ENCODE measurements at regions not wholly inside any gene's neighbourhood (a gene's known extent, or its start where the extent isn't known, plus 50 kb on each side); places are given as distances from the start of the nearest gene placed in this dataset.

- no peak for DNase-seq (ENCODE audit: insufficient read length, low spot score)
- FAIRE-seq = no peak
- no peak for TF ChIP-seq SPI1 (IDR thresholded peaks at IDR 0.05; ENCODE audit: low read depth, low read length)
- no peak for TF ChIP-seq POLR2AphosphoS5 (IDR thresholded peaks at IDR 0.05; ENCODE audit: low read depth, low read length)
- no peak for TF ChIP-seq TAF1 (IDR thresholded peaks at IDR 0.05; ENCODE audit: low read depth, low read length)
- no peak for TF ChIP-seq POU2F2 (IDR thresholded peaks at IDR 0.05; ENCODE audit: low read depth, low read length)
- no peak for TF ChIP-seq POLR2A (IDR thresholded peaks at IDR 0.05; ENCODE audit: low read depth, low read length)
- TF ChIP-seq PAX5 (IDR thresholded peaks at IDR 0.05; ENCODE audit: insufficient read depth, low read length, severe bottlenecking) = no peak
Measured at GRCh38 chr20:58053391-58054055, 174.9 kb downstream of the ANKRD60 start.

GRCh38 chr20:58051367-58051766, 177.1 kb downstream of the ANKRD60 start:
- FAIRE-seq (no peak), DNase-seq (ENCODE audit: insufficient read length, low spot score) (no peak)
- TF ChIP-seq POU2F2 (IDR thresholded peaks at IDR 0.05; ENCODE audit: low read depth, low read length) (no peak), POLR2A (IDR thresholded peaks at IDR 0.05; ENCODE audit: low read depth, low read length) (no peak), SPI1 (IDR thresholded peaks at IDR 0.05; ENCODE audit: low read depth, low read length) (no peak), PAX5 (IDR thresholded peaks at IDR 0.05; ENCODE audit: insufficient read depth, low read length, severe bottlenecking) (no peak)

- FAIRE-seq = no peak
- no peak for TF ChIP-seq POLR2AphosphoS5 (IDR thresholded peaks at IDR 0.05; ENCODE audit: low read depth, low read length)
- TF ChIP-seq TAF1 (IDR thresholded peaks at IDR 0.05; ENCODE audit: low read depth, low read length) = no peak
- no peak for TF ChIP-seq PAX5 (IDR thresholded peaks at IDR 0.05; ENCODE audit: insufficient read depth, low read length, severe bottlenecking)
- TF ChIP-seq POU2F2 (IDR thresholded peaks at IDR 0.05; ENCODE audit: low read depth, low read length) = no peak
- TF ChIP-seq SPI1 (IDR thresholded peaks at IDR 0.05; ENCODE audit: low read depth, low read length) = no peak
- TF ChIP-seq POLR2A (IDR thresholded peaks at IDR 0.05; ENCODE audit: low read depth, low read length) = no peak
- no peak for DNase-seq (ENCODE audit: insufficient read length, low spot score)
Measured at GRCh38 chr20:58048096-58048702, 180.3 kb downstream of the ANKRD60 start.

GRCh38 chr20:58046311-58046710, 182.1 kb downstream of the ANKRD60 start:
- no peak for DNase-seq (ENCODE audit: insufficient read length, low spot score)
- FAIRE-seq = no peak
- TF ChIP-seq POLR2AphosphoS5 (IDR thresholded peaks at IDR 0.05; ENCODE audit: low read depth, low read length) = no peak
- no peak for TF ChIP-seq POLR2A (IDR thresholded peaks at IDR 0.05; ENCODE audit: low read depth, low read length)
- TF ChIP-seq TAF1 (IDR thresholded peaks at IDR 0.05; ENCODE audit: low read depth, low read length) = no peak
- no peak for TF ChIP-seq POU2F2 (IDR thresholded peaks at IDR 0.05; ENCODE audit: low read depth, low read length)
- TF ChIP-seq SPI1 (IDR thresholded peaks at IDR 0.05; ENCODE audit: low read depth, low read length) = no peak
- no peak for TF ChIP-seq PAX5 (IDR thresholded peaks at IDR 0.05; ENCODE audit: insufficient read depth, low read length, severe bottlenecking)

GRCh38 chr20:58045579-58045978, 182.9 kb downstream of the ANKRD60 start:
- TF ChIP-seq TAF1 (IDR thresholded peaks at IDR 0.05; ENCODE audit: low read depth, low read length) (no peak), POLR2A (IDR thresholded peaks at IDR 0.05; ENCODE audit: low read depth, low read length) (no peak), POLR2AphosphoS5 (IDR thresholded peaks at IDR 0.05; ENCODE audit: low read depth, low read length) (no peak), SPI1 (IDR thresholded peaks at IDR 0.05; ENCODE audit: low read depth, low read length) (no peak), POU2F2 (IDR thresholded peaks at IDR 0.05; ENCODE audit: low read depth, low read length) (no peak), PAX5 (IDR thresholded peaks at IDR 0.05; ENCODE audit: insufficient read depth, low read length, severe bottlenecking) (no peak)
- DNase-seq (ENCODE audit: insufficient read length, low spot score) (no peak), FAIRE-seq (no peak)

- no peak for TF ChIP-seq POU2F2 (IDR thresholded peaks at IDR 0.05; ENCODE audit: low read depth, low read length)
- no peak for TF ChIP-seq SPI1 (IDR thresholded peaks at IDR 0.05; ENCODE audit: low read depth, low read length)
- no peak for TF ChIP-seq POLR2A (IDR thresholded peaks at IDR 0.05; ENCODE audit: low read depth, low read length)
- no peak for TF ChIP-seq TAF1 (IDR thresholded peaks at IDR 0.05; ENCODE audit: low read depth, low read length)
- TF ChIP-seq POLR2AphosphoS5 (IDR thresholded peaks at IDR 0.05; ENCODE audit: low read depth, low read length) = no peak
- no peak for TF ChIP-seq PAX5 (IDR thresholded peaks at IDR 0.05; ENCODE audit: insufficient read depth, low read length, severe bottlenecking)
- DNase-seq (ENCODE audit: insufficient read length, low spot score) (no peak), FAIRE-seq (no peak)
Measured at GRCh38 chr20:58044931-58045555, 183.4 kb downstream of the ANKRD60 start.

- DNase-seq (ENCODE audit: insufficient read length, low spot score) (no peak), FAIRE-seq (no peak)
Measured at GRCh38 chr20:58044286-58044685, 184.2 kb downstream of the ANKRD60 start.

GRCh38 chr20:58043236-58044140, 185.0 kb downstream of the ANKRD60 start:
- FAIRE-seq (no peak), DNase-seq (ENCODE audit: insufficient read length, low spot score) (no peak)
- no peak for TF ChIP-seq POU2F2 (IDR thresholded peaks at IDR 0.05; ENCODE audit: low read depth, low read length)
- no peak for TF ChIP-seq POLR2A (IDR thresholded peaks at IDR 0.05; ENCODE audit: low read depth, low read length)
- no peak for TF ChIP-seq PAX5 (IDR thresholded peaks at IDR 0.05; ENCODE audit: insufficient read depth, low read length, severe bottlenecking)
- no peak for TF ChIP-seq TAF1 (IDR thresholded peaks at IDR 0.05; ENCODE audit: low read depth, low read length)
- no peak for TF ChIP-seq SPI1 (IDR thresholded peaks at IDR 0.05; ENCODE audit: low read depth, low read length)
- no peak for TF ChIP-seq POLR2AphosphoS5 (IDR thresholded peaks at IDR 0.05; ENCODE audit: low read depth, low read length)

More at GRCh38 chr20:58044286-58044685, 184.2 kb downstream of the ANKRD60 start:
- TF ChIP-seq POU2F2 (IDR thresholded peaks at IDR 0.05; ENCODE audit: low read depth, low read length) (no peak), PAX5 (IDR thresholded peaks at IDR 0.05; ENCODE audit: insufficient read depth, low read length, severe bottlenecking) (no peak), POLR2AphosphoS5 (IDR thresholded peaks at IDR 0.05; ENCODE audit: low read depth, low read length) (no peak), SPI1 (IDR thresholded peaks at IDR 0.05; ENCODE audit: low read depth, low read length) (no peak), POLR2A (IDR thresholded peaks at IDR 0.05; ENCODE audit: low read depth, low read length) (no peak), TAF1 (IDR thresholded peaks at IDR 0.05; ENCODE audit: low read depth, low read length) (no peak)

Measured in GM12891 (cell line).